Mucosa of stomach (tissue), 1 donor: ENCODE measurements at regions not wholly inside any gene's neighbourhood (a gene's known extent, or its start where the extent isn't known, plus 50 kb on each side); places are given as distances from the start of the nearest gene placed in this dataset.

ENCODE experiments used
- H3K27me3 ChIP-seq: one replicate; pipeline ENCODE4 v1.7.0; 2013; ENCODE audit warnings: mild to moderate bottlenecking, low read length; ENCODE audit not compliant: control insufficient read depth, insufficient read depth
- H3K36me3 ChIP-seq: one replicate; pipeline ENCODE4 v1.7.0; 2013; ENCODE audit warnings: low read length; ENCODE audit not compliant: control insufficient read depth, insufficient read depth
- H3K4me1 ChIP-seq: one replicate; pipeline ENCODE4 v1.7.0; 2013; ENCODE audit warnings: mild to moderate bottlenecking, low read length; ENCODE audit not compliant: control insufficient read depth, insufficient read depth
- H3K4me3 ChIP-seq: one replicate; pipeline ENCODE4 v1.7.0; 2013; ENCODE audit warnings: low read length
- H3K9ac ChIP-seq: one replicate; pipeline ENCODE4 v1.7.0; 2013; ENCODE audit warnings: mild to moderate bottlenecking, low read length, moderate library complexity
- H3K9me3 ChIP-seq: one replicate; pipeline ENCODE4 v1.7.0; 2013; ENCODE audit warnings: mild to moderate bottlenecking, low read length, moderate library complexity; ENCODE audit not compliant: control insufficient read depth
- donor health status: Pancreatic carcinoma.

DNA sequence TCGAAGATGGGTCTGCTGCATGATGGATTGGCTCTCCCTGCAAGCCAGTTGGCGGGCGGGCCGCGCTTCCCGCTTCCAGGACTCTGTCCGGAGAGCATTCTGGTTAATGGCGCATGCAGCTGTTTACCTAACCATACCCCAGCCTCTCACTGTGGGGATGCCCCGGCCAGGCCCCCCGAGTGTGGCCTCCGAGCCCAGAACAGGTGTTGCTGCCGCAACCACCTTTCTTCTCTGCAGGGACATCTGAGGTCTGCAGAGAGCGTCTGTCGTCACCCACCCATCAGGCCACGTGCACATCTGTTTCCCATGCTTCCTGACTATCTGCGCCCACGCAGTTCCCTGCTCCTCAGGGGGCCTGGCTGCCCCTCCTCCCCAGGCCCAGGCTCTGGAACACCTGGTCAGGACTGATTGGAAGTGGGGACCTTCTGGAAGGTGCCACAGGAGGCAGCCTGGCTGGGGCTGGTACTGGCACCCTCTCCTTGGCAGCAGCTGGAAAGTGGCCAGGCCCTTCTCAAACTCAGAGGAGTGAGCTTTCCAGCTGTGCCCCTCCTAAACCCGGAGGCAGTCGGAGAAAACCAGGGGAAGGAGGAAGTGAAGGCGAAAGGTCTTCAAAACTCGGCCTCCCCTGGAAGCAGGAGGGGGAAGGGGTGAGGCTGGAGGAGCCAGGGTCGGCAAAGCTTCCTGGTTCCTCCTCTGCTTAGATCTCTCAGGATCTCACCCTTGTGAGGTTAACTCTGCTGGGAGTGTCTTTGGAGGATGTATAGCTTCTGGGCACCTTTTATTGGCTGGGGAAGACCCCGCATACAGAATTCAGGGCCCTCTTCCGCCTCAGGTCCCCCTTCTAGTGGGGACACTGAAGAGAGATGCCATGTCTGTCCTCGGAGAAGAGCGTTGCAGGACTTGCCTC lies 64.5 kb upstream of the CIBAR2 start:
- no peak overlapping the region for H3K9ac ChIP-seq

DNA sequence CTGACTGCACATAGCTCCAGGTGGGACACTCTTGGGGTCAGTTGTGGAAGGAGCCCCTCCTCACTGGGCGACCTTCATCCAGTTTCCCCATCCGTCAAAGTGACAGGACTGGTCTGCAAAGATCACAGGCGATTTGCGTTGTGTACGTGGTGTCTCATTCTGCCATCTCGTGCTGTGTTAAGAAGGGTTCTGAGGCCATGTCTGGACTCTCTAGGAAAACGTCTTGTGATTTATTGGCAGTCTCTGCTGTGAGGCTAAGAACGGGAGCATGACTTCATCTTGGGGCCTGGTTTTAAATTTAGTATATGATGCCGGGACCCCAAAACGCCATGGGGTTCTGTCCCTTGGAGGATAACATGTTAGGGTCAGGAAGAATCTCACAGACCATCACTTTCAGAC lies 65.2 kb upstream of the CIBAR2 start:
- Histone ChIP-seq H3K9me3 (no peaks in the 10 kb centered on the region), H3K4me1 (peaks cover 12% of the 10 kb centered on the region), H3K27me3 (peaks cover 5% of the 10 kb centered on the region), H3K4me3 (no peak overlapping the region), H3K9ac (no peak overlapping the region), H3K36me3 (no peaks in the 10 kb centered on the region)

More for the DNA sequence above, 64.5 kb upstream of the CIBAR2 start:
- Histone ChIP-seq H3K36me3 (no peaks in the 10 kb centered on the region), H3K4me1 (peaks cover 12% of the 10 kb centered on the region), H3K4me3 (no peak overlapping the region), H3K9me3 (no peaks in the 10 kb centered on the region), H3K27me3 (peaks cover 11% of the 10 kb centered on the region)

DNA sequence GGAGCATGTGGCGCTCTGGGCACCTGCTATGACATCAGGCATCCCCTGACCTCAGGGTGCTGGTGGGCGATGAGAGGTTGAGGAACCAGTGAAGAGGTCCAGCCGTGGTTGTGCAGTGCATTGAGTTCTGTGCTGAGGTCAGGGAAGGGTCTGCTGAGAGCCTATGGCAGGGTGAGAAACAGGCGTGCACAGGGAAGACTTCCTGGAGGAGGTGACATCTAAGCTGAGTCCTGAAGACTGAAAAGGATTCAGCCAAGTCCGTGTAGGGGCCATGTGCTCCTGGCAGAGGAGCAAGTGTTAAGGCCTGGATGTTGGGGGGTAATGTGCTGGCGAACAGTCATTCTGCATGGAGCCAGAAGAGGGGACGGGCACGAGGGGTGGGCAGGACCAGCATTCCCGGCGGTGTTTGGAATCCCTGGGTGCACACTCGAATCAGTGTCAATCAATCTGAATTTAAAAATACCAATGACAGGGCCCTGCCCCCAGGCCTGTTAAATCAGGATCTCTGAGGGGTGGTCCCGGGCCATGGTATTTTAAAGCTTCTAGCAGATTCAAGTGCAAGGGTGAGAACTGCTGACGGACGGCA lies 65.8 kb upstream of the CIBAR2 start:
- Histone ChIP-seq H3K27me3 (no peaks in the 10 kb centered on the region), H3K9ac (no peak overlapping the region)

DNA sequence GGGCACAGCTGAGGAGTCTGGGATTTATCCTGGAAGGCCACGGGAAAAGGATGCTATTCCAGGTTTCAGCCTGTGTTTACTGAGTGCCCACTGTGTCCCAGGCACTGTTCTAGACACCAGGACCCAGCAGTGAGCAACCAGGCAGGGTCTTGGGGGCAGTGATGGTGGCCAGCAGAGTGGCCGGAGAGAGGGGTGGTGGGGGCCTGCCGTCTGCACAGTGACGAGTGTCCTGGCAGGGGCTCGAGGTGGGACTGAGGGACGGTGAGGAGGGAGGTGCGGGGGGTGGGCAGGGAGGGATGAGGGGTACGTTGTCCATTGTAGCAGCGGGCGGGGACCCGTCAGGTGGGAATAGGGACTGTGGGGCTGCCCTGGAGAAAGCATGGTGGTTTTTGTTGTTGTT lies 66.3 kb upstream of the CIBAR2 start:
- H3K36me3 ChIP-seq: no peaks in the 10 kb centered on the region
- H3K9ac ChIP-seq: no peak overlapping the region
- H3K4me1 ChIP-seq: peaks cover 12% of the 10 kb centered on the region
- H3K9me3 ChIP-seq: no peaks in the 10 kb centered on the region
- H3K4me3 ChIP-seq: no peak overlapping the region
- no peaks in the 10 kb centered on the region for H3K27me3 ChIP-seq

More for the DNA sequence above, 65.8 kb upstream of the CIBAR2 start:
- no peaks in the 10 kb centered on the region for H3K36me3 ChIP-seq
- no peak overlapping the region for H3K4me3 ChIP-seq
- H3K9me3 ChIP-seq: no peaks in the 10 kb centered on the region
- peaks cover 12% of the 10 kb centered on the region for H3K4me1 ChIP-seq

DNA sequence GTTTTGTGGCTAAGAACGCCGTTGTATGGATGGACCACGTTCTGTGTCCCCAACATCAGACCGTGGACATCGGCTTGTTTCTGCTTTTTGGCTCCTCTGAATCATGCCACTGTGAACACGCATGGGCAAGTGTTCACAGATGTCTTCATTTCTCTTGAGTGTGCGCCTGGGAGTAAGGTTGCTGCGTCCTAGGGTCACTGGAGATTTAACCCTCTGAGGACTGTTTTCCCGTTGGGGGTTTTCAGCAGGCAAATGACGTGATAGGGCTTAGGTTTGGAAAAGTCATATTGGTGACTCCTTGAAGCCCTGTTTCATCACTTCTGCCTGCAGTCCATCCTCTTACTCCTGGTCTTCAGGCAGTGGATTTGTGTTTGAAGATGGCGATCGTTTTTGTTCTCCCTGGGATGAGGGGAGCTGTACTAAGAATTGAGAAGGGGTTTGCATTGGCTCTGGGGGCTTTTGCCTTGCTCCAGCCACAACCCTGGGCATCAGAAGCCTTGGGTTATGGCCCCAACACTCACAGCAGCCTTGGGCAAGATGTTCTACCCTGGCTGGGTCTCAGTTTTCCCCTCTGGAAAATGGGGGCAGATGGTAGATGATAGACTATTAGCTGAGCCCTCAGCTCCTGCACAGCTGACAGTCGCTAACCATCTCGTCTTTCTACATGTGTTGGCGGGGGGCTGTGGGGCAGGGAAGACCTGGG lies 67.2 kb upstream of the CIBAR2 start:
- Histone ChIP-seq H3K9ac (no peak overlapping the region), H3K4me1 (peaks cover 6% of the 10 kb centered on the region), H3K27me3 (no peaks in the 10 kb centered on the region), H3K4me3 (no peak overlapping the region), H3K36me3 (no peaks in the 10 kb centered on the region), H3K9me3 (no peaks in the 10 kb centered on the region)

DNA sequence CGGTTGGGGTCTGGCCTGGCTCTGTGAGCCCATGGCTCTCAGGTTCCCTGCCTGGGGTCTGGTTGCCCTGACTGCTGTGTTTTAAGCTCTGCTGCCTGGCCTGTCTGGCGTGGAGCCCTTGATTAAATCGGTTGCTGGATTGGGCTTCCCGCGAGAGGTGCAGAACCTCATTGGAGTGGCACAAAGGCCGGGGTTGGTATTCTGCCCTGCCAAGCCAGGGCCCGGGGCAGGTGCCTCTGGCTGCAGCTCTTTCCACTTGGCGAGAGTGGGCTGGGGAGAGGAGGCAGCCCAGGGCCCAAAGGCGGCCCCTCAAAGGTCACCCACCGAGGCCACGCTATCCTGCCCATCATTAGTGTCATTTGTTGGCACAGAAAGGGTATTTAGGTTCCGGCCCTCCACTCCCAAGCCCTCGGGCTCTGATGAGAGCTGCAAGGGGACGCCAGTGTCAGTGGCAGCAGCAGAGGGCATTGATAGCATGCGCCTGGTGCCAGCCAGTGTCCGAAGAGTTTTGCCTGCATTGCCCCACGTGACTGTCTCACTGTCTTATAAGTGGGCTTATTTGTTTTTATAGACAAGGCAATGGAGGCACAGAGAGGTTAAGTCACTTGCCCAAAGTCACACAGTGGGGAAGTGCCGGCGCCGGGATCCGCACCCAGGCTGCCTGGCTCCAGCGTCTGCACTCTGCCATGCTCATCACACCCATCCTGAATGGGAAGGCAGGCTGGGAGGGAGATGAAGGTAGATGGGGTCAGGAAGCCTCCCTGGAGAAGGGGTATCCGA lies 68.0 kb upstream of the CIBAR2 start:
- no peaks in the 10 kb centered on the region for H3K27me3 ChIP-seq
- no peaks in the 10 kb centered on the region for H3K36me3 ChIP-seq
- no peak overlapping the region for H3K9ac ChIP-seq
- H3K9me3 ChIP-seq: no peaks in the 10 kb centered on the region
- no peak overlapping the region for H3K4me3 ChIP-seq
- peaks cover 3% of the 10 kb centered on the region for H3K4me1 ChIP-seq

DNA sequence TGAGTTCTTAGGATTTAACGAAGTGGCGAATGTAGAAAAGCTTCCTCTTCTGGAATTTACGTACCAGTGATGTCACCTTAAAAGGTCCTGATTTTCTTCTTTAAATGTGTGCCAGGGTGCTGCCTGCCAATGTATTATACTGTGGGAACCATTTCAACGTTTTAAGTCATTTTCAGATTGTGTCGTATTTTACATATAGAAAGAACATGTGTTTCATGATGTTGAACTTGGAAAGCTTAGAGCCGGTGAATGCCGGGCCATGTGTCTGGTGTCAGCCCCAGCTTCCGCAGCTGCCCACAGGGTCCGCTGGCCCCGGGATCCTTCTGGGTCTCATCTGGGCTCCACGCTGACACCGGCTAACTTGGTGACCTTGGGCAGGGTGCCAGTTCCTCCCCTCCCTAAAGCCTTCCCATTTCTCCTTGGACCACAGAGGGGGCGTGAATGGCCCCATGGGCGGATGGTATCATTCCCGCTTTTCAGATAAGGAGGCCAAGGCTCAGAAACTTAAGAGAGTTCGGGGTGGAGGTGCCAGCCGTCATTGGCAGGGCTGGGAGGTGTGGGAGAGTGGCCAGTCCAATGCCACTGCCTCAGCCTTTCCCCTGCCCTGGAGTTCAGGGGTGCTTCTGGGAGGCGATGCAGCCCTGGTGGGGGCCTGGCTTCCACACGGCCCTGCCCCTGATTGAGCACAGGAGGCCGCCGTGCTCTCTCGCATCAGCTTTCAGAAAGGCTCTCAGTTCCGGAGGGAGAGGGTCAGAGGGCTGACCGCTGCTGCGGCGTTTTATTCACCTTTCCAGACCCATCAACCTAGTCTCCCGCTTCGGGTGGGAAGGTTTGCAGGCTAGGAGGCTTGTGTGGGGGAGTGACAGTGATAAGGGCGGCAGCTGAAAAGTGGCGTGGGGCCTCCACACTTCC lies 68.8 kb upstream of the CIBAR2 start:
- H3K36me3 ChIP-seq: no peaks in the 10 kb centered on the region
- H3K4me3 ChIP-seq: no peak overlapping the region
- H3K4me1 ChIP-seq: peaks cover 3% of the 10 kb centered on the region
- H3K9me3 ChIP-seq: no peaks in the 10 kb centered on the region
- no peaks in the 10 kb centered on the region for H3K27me3 ChIP-seq
- no peak overlapping the region for H3K9ac ChIP-seq

DNA sequence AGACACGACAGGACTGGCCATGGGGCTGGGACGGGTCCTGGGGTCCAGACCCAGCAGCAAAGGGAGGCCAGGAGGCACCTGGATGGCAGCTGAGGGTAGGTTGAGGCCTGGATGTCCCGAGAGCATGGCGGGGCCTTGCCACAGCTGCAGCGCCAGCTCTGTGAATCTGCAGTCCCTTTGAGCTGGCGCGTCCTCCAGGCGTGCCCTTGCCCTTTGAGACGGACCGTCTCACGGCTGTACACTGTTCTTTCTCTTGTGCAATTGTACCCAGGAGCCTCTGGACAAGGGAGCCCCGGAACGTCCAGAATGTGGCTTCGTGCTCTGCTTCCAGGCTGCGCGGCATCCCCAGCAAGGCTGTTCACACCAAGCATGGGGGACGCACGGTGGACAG lies 69.5 kb upstream of the CIBAR2 start:
- H3K4me3 ChIP-seq: no peak overlapping the region
- no peaks in the 10 kb centered on the region for H3K36me3 ChIP-seq
- no peaks in the 10 kb centered on the region for H3K9me3 ChIP-seq
- no peaks in the 10 kb centered on the region for H3K27me3 ChIP-seq
- H3K4me1 ChIP-seq: peaks cover 2% of the 10 kb centered on the region
- no peak overlapping the region for H3K9ac ChIP-seq

DNA sequence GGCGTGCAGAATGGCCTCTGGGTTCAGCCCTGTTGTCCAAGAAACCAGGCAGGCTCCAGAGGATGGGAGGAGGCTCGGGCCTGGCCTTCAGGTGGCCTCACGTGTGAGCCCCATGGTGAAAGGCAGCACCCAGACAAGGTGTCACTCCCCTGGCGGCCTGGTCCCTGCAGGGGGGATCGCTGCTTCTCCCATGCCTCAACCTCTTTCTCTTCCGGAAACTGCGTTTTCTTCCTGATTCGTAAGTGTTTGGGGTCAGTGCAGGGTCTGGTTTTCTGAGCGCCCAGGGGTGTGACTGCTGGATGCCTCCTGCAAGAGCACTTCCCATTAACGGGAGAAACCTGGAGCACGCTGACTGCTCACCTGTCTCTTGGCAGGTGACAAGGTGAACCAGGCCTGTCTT lies 70.0 kb upstream of the CIBAR2 start:
- no peaks in the 10 kb centered on the region for H3K9me3 ChIP-seq
- H3K27me3 ChIP-seq: no peaks in the 10 kb centered on the region
- H3K36me3 ChIP-seq: no peaks in the 10 kb centered on the region
- no peaks in the 10 kb centered on the region for H3K4me1 ChIP-seq
- no peak overlapping the region for H3K4me3 ChIP-seq
- no peak overlapping the region for H3K9ac ChIP-seq

DNA sequence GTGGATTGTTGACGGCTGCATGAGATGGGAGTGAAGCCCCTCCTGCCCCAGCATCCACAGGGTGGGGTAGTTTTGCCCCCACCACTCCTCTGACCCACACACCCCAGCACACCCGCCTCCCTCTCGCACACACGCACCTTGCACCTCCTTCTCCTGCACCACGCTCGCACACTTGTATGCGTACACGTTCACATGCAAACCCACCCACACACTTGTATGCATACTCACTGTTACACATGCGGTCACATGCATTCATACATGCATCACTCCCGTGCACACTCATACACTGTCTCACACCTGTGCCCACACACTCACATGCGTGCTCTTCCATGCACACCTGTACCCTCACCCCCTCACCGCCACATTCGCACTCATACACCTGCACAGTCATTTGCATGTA lies 70.5 kb upstream of the CIBAR2 start:
- Histone ChIP-seq H3K9ac (no peak overlapping the region), H3K4me3 (no peak overlapping the region), H3K4me1 (no peaks in the 10 kb centered on the region), H3K27me3 (no peaks in the 10 kb centered on the region), H3K9me3 (no peaks in the 10 kb centered on the region), H3K36me3 (no peaks in the 10 kb centered on the region)

DNA sequence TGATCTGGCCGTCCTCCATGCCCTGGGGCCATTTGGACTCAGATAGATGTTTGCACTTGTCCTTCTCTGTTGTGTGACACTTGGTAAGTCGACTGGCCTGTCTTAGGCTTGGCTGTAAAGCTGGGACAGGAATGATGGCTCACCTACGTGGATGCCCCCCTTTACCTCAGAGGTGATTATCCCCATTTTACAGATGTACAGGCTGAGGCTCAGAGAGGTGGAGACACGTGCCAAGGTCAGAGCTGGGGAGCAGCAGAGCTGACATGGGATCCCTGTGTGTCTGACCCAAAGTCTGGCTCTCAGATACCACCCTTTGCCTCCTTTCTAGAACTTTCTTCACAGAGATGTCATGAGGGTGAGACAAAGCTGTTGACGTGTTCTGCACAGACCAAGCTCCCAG lies 71.3 kb upstream of the CIBAR2 start:
- Histone ChIP-seq H3K36me3 (no peaks in the 10 kb centered on the region), H3K27me3 (no peaks in the 10 kb centered on the region), H3K4me1 (no peaks in the 10 kb centered on the region), H3K9me3 (no peaks in the 10 kb centered on the region), H3K9ac (no peak overlapping the region), H3K4me3 (no peak overlapping the region)
